ENCODE measurements at regions not wholly inside any gene's neighbourhood (a gene's known extent, or its start where the extent isn't known, plus 50 kb on each side); places are given as distances from the start of the nearest gene placed in this dataset.

- POLR2A ChIA-PET (ENCODE audit: partially characterized antibody), result no interaction called here
- H4K20me1 ChIP-seq (replicated peaks in 1 of 2; ENCODE audit: control insufficient read depth in 1 of 2, insufficient read depth in 2 of 2, low read length in 2 of 2), result no peaks in the 10 kb centered on the region
- no peak overlapping the region for H2BK5ac ChIP-seq (ENCODE audit: low read depth, low read length)
- no peaks in the 10 kb centered on the region for H3K36me3 ChIP-seq (ENCODE audit: control insufficient read depth in 2 of 4, insufficient read depth in 4 of 4, low read length in 3 of 4)
- no peak overlapping the region for H3K4me3 ChIP-seq (ENCODE audit: extremely low read depth in 1 of 4, insufficient read depth in 2 of 4, low read depth in 3 of 4, low read length in 4 of 4)
- H3K56ac ChIP-seq (replicated peaks; ENCODE audit: insufficient read length, low read depth, low read length), result no peak overlapping the region
- no peak overlapping the region for H2BK20ac ChIP-seq (ENCODE audit: low read length)
- H2BK120ac ChIP-seq (replicated peaks; ENCODE audit: low read depth, low read length), result no peak overlapping the region
- DNase-seq (ENCODE audit: low read depth in 1 of 2, low spot score in 2 of 2) (no peak), FAIRE-seq (no peak)
- no peak overlapping the region for H2BK12ac ChIP-seq (ENCODE audit: low read depth, low read length)
- H3K23ac ChIP-seq (ENCODE audit: insufficient read length), result no peak overlapping the region
- CTCF ChIA-PET (ENCODE audit: partially characterized antibody), result interaction anchor here (0.6 to 3.3 kb wide), 5 partner anchors 27 to 235 kb away, joined by 3 to 18 read pairs (median 6); no protein-coding TSS in a partner anchor
- H3K27me3 ChIP-seq (replicated peaks in 1 of 4; ENCODE audit: control insufficient read depth in 3 of 4, extremely low read depth in 1 of 4, insufficient read depth in 3 of 4, low read length in 3 of 4), result no peaks in the 10 kb centered on the region
- H3K9ac ChIP-seq (replicated peaks in 1 of 4; ENCODE audit: extremely low read depth in 1 of 4, low read depth in 3 of 4, low read length in 3 of 4), result no peak overlapping the region
- H3K4me1 ChIP-seq (replicated peaks in 1 of 4; ENCODE audit: control insufficient read depth in 3 of 4, insufficient read depth in 4 of 4, low read length in 3 of 4), result peaks cover 0 to 4% (median 0%) of the 10 kb centered on the region in 4 experiments; a peak in 2 of 7 replicates
- H3K4me2 ChIP-seq (ENCODE audit: insufficient read depth in 1 of 2, low read depth in 2 of 2, low read length in 2 of 2), result no peak overlapping the region
- no peak overlapping the region for H4K5ac ChIP-seq (ENCODE audit: insufficient read length, low read depth, low read length)
- 83% methylated on average over 13 of the region's 13 CpGs; no CpG with 5 or more reads in 1 of the 2 experiments for WGBS, 2 experiments (ENCODE audit: extremely low coverage in 1 of 2, insufficient coverage in 1 of 2, insufficient read length in 1 of 2, insufficient replicate concordance in 2 of 2, low coverage in 1 of 2, low lambda C conversion rate in 2 of 2, missing lambda C conversion rate in 1 of 2)
- no peak overlapping the region for H3K27ac ChIP-seq (ENCODE audit: low read depth, low read length)
- H3K18ac ChIP-seq (ENCODE audit: extremely low read depth, low read length), result no peak overlapping the region
- no peak overlapping the region for H3K14ac ChIP-seq (ENCODE audit: insufficient read length)
- H3K4ac ChIP-seq (replicated peaks; ENCODE audit: insufficient read length, low read depth, low read length), result no peak overlapping the region
- H2AFZ ChIP-seq (ENCODE audit: low read length), result no peak overlapping the region
- no peaks in the 10 kb centered on the region for H3K9me3 ChIP-seq (ENCODE audit: insufficient read depth in 2 of 2, low read depth in 1 of 2, low read length in 1 of 2)
- H4K8ac ChIP-seq (ENCODE audit: extremely low read depth, insufficient read depth, low read length), result 0 out of 2 replicates have a peak overlapping the region, but pooled peaks have one; percentile 59
- H3K23me2 ChIP-seq (ENCODE audit: low read depth, low read length), result no peaks in the 10 kb centered on the region
- no peak overlapping the region for H2BK15ac ChIP-seq (ENCODE audit: low read length)
- no peaks in the 10 kb centered on the region for H3K79me1 ChIP-seq (ENCODE audit: low read depth, low read length)
- H3K79me2 ChIP-seq (ENCODE audit: control insufficient read depth in 1 of 2, insufficient read depth in 2 of 2, low read length in 2 of 2), result no peaks in the 10 kb centered on the region
- H4K91ac ChIP-seq (replicated peaks; ENCODE audit: insufficient read length, low read length), result no peak overlapping the region
- no peak overlapping the region for H2AK5ac ChIP-seq (ENCODE audit: low read depth, low read length)
- TF ChIP-seq CHD1 (IDR thresholded peaks at IDR 0.05; ENCODE audit: low read depth, low read length) (no peak), RAD21 (IDR thresholded peaks at IDR 0.05 in 1 of 2, conservative IDR thresholded peaks at IDR 0.05 in 1 of 2; ENCODE audit: low read depth in 2 of 2, low read length in 2 of 2) (no peak), TAF1 (IDR thresholded peaks at IDR 0.05; ENCODE audit: low read depth, low read length) (no peak), NRF1 (IDR thresholded peaks at IDR 0.05; ENCODE audit: low read depth, low read length) (no peak), MAX (IDR thresholded peaks at IDR 0.05) (no peak), TEAD4 (IDR thresholded peaks at IDR 0.05; ENCODE audit: low read depth, low read length) (no peak), JUND (IDR thresholded peaks at IDR 0.05; ENCODE audit: low read length) (no peak), CEBPB (IDR thresholded peaks at IDR 0.05; ENCODE audit: low read depth, low read length) (no peak), RNF2 (IDR thresholded peaks at IDR 0.05; ENCODE audit: borderline replicate concordance, low read depth, low read length, missing control alignments, poor library complexity, severe bottlenecking) (no peak), SP4 (IDR thresholded peaks at IDR 0.05; ENCODE audit: low read length) (no peak), KDM4A (IDR thresholded peaks at IDR 0.05; ENCODE audit: low read depth, low read length, severe bottlenecking) (no peak)
These were observed 143.4 kb downstream of the CYRIA start for GRCh38 chr2:16522031-16522831.

All from H1 (cell line).